Stimulated activated CD4-positive, alpha-beta T cell treated with anti-CD3 and anti-CD28 coated beads, Interleukin-12 subunit alpha, Interleukin-12 subunit beta, amount 100 ng/mL, for 48 hours (primary cell): ENCODE measurements at regions not wholly inside any gene's neighbourhood (a gene's known extent, or its start where the extent isn't known, plus 50 kb on each side); places are given as distances from the start of the nearest gene placed in this dataset.
"Not testable (repeated sequence)": the region's sequence is repeated elsewhere in the genome, so short reads cannot be mapped to it uniquely, and the experiment has no call there.

Experiments
- DNase-seq, 3 donors: peaks; one replicate each; pipeline ENCODE4 v3.0.0-alpha.2; 2020; ENCODE audit warnings: low read depth in 2 of 3, low spot score in 1 of 3

DNA sequence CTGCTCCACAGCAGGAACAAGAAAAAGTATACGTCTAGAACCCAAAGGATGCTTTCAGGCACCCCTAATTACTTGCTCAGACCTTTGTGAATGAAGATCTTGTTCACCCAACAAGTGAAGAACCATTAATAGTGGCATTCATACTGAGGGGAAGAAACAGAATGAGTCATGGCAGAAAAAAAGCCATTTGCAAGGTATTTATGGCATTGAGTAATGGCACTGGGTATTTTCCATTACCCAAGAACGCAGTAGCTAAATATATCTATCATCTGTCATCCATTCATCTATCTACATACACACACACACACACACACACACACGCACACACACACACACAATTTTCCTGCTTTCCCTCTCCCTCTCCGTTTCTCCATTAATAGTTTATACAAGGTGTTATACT is 56.4 kb upstream of the XIRP2 start:
- DNase-seq: no peak

DNA sequence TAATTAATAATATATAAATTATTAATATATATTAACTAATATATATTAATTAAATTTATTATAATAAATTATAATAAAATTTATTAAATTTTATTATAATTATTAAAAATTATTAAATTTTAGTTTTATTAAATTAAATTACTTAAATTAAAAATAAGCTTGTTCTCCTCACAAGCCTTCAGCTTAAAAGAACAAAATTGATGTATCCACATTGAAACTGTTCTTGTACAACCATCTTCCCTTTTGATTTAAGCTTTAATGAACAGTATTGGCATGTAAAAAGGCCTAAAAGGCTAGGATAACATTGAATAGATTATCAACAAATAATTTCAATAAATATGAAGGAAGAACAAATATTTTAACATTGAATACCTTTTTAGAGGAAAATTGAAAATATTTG is 62.4 kb upstream of the XIRP2 start:
- no peak for DNase-seq

DNA sequence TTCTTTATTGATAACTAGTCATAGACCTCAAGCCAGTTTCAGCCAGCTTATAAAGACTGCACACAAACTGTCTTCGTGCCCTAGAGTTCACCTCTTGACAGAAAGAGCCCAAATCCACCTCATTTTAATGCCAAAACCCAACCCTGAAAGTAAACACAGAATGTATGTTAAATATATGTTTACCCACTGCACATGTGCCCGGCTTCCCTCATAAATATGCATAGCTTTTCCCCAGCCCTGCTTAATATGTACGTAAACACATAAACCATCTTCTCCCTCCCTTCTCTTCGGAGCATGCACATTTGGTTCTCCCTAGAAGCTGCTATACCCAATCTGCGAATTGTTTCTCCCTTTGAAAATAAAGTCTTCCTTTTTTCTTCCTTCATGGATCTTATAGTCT is 73.9 kb upstream of the XIRP2 start:
- no peak for DNase-seq

DNA sequence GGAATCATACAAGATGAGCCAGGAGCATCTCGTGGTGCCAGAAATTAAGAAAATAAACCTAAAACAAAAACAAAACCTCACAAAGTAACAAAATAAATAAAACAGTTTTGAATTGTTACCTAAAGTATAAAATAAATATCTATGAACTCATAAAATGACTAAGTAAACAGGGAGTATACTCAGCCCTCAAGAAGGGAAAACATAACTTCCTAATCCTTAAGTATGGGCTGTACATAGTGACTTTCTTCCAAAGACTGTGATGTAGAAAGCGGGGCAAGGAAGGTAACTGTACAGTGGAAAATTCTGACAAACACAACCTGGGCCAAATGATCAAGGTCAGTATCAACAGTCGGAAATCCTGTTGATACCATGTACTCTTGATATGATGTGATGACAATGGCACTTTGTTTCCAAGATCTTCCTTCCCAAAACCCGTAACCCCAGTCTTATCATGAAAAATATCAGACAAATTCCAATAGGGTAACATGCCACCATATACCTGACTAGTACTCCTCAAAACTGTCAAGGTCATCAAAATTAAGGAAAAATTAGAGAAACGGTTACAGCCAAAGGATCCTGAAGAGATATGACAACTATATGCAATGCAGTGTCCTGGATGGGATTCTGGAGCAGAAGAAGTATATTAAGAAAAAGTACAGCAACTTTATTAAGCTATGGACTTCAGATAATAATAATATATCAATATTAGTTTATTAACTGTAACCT is 76.0 kb upstream of the XIRP2 start:
- no peak for DNase-seq

DNA sequence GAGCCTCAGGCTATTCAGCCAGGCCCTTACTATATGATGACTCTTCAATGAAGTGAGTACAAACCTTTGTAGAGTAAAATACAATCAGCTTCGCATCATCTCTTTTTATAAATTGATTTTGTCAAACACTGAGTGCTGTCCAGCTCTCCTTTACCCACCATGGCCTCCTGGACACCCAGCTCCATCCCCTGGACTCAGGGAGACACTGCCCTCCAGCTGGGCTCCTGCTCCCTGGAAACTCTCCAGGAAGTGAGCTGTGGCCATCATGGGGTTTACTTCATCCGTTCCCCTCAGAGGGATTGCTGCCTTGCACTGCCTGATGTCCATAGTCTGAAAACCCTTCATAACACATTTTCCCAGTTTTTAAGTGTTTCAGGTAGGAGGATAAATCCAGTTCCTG is 82.5 kb upstream of the XIRP2 start:
- DNase-seq: no peak

DNA sequence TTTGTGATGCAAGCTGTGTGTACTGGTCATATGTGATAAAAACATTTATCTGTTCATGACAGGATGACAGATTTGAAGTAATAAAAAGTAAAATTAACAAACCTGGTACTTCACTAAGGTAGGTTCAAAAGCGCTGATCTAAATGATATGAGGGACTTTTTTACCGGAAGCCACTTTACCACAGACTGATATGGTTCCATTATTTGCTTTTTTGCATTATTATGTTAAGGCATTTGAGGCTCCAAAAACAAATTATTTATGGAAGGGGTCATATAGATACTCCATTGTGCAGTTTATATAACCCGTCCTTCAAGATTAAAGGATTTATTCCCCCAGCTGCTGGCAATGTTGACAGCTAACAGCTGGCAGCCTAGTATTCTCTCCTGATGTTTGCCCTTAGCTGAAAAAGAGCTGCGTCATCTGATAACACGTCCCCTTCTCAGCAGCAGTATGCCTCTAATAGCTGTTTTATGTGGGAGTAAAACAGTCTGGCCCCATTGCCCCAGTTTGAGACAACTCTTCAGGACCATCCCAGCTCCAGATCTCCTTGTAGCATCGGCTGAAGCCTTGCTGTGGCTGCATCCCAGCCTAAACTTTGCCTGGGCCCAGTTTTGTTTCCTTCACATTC is 84.8 kb upstream of the XIRP2 start:
- no peak for DNase-seq

DNA sequence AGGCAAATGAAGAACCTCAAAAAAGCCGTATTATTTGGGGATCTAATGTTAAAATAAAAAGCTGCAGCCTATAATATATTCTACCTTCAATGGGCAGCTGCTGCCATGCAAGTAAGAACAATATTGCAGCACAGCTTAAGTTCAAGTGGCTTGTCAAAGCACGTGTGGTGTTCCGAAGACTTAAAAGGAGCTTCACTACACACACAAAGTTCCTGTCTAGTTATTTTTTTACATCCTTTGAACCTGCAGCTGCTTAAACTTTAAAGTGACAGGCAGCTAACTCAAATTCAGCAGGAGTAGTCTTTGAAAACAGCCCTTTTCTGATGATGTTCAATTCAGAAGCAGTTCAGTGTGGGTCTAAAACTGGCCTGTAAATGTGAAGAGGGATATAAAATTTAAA is 85.8 kb upstream of the XIRP2 start:
- no peak for DNase-seq

DNA sequence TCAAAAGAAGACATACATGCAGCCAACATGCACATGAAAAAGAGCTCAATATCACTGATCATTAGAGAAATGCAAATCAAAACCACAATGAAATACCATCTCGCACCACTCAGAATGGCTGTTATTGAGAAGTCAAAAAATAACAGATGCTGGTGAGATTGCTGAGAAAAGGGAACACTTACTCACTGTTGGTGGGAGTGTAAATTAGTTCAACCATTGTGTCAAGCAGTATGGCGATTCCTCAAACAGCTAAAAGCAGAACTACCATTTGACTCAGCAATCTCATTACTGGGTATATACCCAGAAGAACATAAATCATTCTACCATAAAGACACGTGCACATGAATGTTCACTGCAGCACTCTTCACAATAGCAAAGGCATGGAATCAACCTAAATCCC is 95.5 kb upstream of the XIRP2 start:
- peak in 1 of 3 donors; percentile 0 for DNase-seq

DNA sequence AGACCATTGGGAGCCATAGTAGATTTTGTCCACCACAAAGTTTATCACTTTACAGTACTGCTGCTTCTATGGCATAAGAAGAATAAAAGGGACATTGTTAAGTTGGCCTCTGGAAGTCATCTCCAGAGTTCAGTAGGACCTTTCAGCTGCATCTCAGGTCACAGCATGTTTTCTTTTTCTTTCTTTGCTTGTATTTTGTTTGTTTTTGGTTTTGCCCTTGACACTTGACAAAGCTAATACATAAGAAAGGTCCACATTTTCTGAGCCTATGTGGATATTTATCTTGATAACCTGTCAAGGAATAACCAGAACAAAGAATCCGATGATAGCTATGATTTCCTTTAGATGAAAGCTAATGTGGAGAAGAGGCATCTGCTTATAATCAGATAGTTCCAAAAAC is 101.6 kb upstream of the XIRP2 start:
- no peak for DNase-seq

DNA sequence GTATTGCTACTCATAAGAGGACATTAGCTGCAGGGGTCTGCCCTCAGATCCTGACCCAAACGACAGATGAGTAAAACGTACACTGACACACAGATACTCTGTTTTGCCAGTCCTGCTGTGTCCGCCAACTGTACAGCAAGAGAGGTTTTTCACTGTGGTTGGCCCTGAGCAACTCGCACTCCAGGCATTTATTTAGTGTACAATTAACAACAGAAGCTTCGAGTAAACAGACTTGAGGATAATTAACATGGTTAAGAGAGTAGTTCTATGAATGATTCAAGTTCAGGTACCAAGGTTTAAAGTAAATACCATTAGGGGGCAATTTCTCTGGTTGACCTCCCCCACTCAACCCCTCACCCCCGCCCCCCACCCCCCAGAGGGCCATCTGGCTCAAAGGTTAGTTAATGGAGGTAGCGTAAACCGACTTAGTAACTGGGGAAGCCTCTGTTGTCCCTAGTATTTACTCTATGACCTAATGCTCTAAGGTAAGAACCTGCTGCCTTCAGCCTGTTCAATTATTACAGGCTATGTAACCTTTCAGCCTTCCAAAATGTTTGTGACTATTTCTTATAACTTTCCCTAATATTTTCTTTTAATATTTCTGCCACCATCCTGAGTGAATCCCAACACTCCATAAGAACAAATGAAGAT is 103.9 kb upstream of the XIRP2 start:
- DNase-seq: no peak

DNA sequence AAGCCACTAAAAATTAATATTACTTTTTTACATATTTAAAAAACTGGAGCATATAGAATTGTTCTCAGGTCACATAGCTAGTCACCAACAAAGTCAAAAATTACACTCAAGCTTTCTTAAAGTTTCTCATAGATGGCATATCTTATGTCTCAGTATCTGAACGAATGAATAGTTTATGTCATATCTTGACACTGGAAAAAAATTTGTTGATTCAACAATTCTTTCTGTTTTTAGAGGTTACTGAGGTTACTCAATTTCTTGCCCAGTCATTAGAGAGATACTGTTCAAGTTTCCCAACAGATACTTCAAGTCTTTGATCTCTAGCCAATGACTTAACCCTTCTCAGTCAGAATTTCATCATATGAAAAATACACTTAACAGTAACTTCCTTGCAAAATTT is 113.1 kb upstream of the XIRP2 start:
- DNase-seq: no peak

DNA sequence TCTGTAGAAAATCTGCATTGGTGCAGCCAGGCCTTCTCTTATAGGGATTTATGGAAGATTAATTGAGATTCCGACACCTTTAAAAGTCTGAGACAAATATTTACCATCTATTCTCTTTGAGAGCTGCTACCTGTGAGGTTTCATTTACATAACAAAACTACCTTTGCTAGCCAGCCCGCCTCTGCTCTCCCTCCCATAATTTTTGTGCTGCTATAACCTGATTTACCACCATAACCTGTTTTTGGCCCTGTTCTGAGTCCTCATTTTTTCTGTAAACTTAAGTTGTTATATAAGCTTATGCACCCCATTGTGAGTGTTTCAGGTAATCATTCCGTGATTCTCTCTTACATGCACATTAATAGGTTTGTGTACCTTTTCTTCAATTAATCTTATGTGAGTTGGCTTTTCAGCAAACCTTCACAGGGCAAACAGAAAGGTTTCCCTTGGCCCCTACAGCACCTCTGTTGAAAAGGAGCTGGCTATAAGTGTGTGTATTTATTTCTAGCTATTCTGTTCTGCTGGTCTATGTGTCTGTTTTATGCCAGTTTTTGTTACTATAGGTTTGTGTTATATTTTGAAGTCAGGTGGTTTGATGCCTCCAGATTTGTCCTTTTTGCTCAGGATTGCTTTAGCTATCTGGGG is 114.9 kb upstream of the XIRP2 start:
- DNase-seq: no peak

DNA sequence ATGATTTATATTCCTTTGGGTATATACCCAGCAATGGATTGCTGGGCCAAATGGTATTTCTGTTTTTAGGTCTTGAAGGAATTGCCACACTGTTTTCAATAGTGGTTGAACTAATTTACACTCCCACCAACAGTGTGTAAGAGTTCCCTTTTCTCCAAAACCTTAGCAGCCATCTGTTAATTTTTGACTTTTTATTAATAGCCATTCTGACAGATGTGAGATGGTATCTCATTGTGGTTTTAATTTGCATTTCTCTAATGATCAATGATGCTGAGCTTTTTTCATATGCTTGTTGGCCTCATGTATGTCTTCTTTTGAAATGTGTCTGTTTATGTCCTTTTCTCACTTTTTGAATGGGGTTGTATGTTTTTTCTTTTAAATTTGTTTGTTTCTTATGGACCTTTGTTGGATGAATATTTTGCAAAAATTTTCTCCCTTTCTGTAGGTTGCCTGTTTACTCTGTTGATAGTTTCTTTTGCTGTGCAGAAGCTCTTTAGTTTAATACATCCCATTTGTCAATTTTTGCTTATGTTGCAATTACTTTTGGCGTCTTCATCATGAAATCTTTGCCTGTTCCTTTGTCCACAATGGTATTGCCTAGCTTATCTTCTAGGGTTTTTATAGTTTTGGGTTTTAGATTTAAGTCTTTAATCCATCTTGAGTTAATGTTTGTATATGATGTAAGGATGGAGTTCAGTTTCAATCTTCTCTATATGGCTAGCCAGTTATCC is 119.7 kb upstream of the XIRP2 start:
- no peak for DNase-seq

DNA sequence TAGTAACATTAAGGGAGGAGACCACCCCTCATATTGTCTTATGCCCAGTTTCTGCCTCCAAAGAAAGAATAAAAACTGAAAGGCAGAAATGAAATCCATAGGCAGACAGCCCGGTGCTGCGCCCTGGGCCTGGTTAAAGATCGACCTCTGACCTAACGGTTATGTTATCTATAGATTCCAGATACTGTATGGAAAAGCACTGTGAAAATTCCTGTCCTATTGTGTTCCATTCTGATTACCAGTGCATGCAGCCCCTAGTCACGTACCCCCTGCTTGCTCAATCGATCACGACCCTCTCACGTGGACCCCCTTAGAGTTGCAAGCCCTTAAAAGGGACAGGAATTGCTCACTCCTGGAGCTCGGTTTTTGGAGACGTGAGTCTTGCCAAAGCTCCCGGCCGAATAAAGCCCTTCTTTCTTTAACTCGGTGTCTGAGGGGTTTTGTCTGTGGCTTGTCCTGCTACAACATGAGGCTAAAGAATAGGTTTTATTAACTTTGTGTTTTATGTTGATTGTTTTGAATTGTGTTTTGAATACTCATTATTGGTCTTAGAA is 121.4 kb upstream of the XIRP2 start:
- not testable (repeated sequence) for DNase-seq

DNA sequence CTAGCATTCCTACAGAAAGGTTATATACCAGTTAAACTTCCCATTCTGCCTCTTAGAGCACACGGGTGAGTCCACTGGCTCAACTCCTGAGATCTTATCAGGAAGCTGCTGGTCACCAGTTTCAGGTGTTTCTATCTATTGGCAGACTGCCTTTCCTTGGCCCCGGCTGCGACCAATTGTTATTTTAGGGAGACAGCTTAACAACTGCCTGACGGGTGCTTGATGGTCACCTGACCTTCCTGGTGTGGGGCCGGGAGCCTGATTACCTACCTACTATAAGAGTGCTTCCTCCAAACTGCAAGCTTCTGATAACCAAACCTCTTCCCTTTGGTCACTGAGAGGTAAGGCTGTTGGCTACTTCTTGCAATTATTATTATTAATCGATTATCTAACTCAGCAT is 122.1 kb upstream of the XIRP2 start:
- DNase-seq: no peak

DNA sequence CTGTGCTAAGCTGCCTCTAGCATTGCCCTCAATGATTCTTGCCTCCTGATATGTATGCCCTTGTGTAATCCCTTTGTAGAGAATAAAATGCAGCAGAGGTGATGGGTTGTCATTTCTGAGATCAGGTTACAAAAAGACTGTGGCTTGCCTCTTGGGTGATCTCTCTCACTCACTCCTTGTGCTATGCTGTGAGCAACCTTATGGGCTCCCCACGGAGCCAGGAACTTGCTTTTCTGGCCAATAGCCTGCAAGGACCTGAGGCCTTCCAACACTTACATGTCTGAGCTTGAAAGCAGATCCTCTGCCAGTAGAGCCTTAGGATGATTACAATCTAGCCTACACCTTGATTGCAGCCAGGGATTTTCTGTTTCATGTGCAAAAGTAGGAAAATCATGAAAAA is 123.1 kb upstream of the XIRP2 start:
- no peak for DNase-seq

DNA sequence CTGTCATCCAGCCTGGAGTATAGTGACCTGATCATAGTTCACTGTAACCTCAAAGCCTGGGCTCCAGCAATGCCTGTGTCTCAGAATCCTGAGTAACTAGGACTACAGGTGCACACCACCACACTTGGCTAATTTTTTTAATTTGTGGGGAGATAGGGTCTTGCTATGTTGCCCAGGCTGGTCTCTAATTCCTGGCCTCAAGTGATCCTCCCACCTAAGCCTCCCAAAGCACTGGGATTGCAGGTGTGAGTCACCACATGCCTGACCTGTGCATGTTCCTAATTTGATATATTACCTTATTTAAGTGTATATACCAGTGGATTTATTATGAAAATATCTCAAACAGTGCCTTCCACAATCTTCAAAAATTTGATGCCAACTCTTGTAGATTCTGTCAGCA is 123.6 kb upstream of the XIRP2 start:
- DNase-seq: no peak

DNA sequence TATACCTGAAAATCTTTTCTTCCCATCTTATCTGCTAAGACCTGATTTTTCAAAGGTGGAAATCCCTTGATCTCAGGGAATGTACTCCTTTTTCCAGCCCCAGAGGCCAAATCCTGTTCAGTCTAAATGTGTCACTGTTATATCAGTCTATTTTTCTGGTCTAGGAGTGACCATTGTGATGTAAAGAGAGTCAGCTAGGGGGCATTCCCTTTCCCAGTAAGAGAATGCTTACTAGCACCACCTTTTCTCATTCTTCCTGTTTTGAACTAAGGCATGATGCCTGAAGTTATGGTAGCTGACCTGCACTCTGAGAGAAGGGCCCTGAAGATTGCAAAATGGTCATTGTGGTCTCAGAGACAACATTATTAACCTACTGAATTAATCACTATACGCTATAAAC is 124.1 kb upstream of the XIRP2 start:
- DNase-seq: no peak

DNA sequence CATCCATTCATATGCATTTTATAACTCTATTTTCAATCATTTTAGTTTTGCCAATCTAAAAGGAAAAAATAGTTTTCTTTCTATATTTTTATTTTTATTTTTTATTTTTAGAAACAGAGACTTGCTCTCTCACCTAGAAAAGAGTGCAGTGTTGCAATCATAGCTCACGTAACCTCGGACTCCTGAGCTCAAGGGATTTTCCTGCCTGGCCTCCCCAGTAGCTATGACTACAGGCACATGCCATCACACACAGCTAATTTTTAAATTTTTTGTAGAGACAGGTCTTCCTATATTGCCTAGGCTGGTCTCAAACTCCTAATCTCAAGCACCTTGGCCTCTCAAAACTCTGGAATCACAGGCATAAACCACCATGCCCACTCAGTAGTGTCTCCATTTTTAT is 125.5 kb upstream of the XIRP2 start:
- no peak for DNase-seq

DNA sequence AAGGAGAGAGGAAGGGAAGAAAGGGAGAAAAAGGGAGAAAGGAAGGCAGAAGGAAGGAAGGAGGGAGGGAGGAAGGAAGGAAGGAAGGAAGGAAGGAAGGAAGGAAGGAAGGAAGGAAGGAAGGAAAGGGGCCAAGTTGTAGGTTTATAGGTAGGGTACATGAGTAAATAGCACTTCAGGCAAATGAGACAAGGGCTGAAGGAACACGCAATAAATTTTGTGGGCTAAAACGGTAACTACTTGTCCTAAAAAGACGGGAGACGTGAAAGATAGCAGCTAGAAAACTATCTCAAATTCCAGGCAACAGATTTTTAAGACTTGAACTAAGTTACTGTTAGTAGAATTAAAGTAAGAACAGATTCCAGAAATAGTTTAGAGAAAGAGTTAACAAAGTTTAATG is 129.3 kb upstream of the XIRP2 start:
- no peak for DNase-seq

DNA sequence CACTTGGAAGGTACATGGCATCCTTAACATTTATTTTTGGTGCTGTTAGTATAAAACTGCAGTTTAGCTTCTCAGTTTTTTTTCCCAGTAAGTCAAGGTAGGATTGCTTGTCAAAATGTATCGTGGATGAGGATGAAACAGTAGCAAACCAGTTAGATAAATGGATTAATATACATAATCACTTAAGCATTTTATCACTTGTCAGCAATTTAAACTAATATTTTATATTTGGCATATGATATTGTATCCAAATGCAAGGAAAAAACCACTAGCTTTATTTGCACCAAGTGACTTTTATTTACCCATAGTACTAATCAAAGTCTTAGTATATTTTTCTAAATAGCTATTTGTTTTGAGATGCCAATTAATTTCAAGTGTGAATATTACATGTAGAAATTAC is 137.7 kb upstream of the XIRP2 start:
- no peak for DNase-seq
